Muscle of leg (tissue), 3 donors: ENCODE measurements at regions not wholly inside any gene's neighbourhood (a gene's known extent, or its start where the extent isn't known, plus 50 kb on each side); places are given as distances from the start of the nearest gene placed in this dataset.

Experiments used
- DNase-seq: peaks from one replicate; pipeline ENCODE4 v3.0.0; 2013
- H3K27ac ChIP-seq: one replicate; pipeline ENCODE4 v1.5.1; 2013; ENCODE audit warnings: mild to moderate bottlenecking, low read length, control low read depth
- H3K27me3 ChIP-seq: one replicate; pipeline ENCODE4 v1.6.1; 2013; ENCODE audit warnings: low read length; ENCODE audit not compliant: control insufficient read depth, insufficient read depth
- H3K36me3 ChIP-seq: one replicate; pipeline ENCODE4 v1.6.1; 2013; ENCODE audit warnings: low read length; ENCODE audit not compliant: control insufficient read depth, insufficient read depth
- H3K4me1 ChIP-seq: one replicate; pipeline ENCODE4 v1.6.1; 2013; ENCODE audit warnings: low read length; ENCODE audit not compliant: control insufficient read depth, insufficient read depth
- H3K4me3 ChIP-seq: one replicate; pipeline ENCODE4 v1.5.1; 2013; ENCODE audit warnings: low read length, control low read depth
- H3K9me3 ChIP-seq: replicated peaks from 2 replicates; pipeline ENCODE4 v1.6.1; 2013; ENCODE audit warnings: low read depth, low read length; ENCODE audit not compliant: control insufficient read depth
- WGBS: methylation state at CpG from one replicate; pipeline ENCODE4 v1.1.5; 2013; ENCODE audit warnings: missing lambda C conversion rate; ENCODE audit not compliant: insufficient coverage; 5-methylcytosine and 5-hydroxymethylcytosine counted together

DNA sequence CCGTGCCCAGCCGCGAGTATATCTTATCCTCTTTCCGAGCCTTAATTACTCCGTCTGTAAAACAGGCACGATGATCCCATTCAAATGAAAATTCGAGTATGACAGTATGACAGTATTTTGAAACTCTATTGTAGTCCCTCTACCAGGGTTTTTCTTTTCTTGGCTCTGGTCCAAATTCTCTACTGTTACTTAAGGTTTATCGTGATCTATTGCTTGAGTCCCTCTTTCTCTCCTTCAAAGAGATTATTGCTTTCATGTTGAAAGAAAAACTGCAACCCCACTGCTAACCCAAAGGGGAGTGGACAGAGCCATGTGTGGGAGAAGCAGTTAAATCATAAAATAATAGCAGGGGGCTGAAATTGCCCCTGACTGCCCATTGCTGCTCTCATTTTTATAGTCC, 1156.6 kb upstream of the AUTS2 start:
- Histone ChIP-seq H3K9me3 (no peaks in the 10 kb centered on the region), H3K27me3 (no peaks in the 10 kb centered on the region), H3K4me3 (no peak overlapping the region), H3K36me3 (no peaks in the 10 kb centered on the region), H3K27ac (no peak overlapping the region), H3K4me1 (no peaks in the 10 kb centered on the region)
- DNase-seq: no peak
- WGBS: 82% methylated on average over 6 of the region's 8 CpGs

GRCh38 chr7:68442931-68443631, 1155.2 kb upstream of the AUTS2 start:
- Histone ChIP-seq H3K27ac (no peak overlapping the region), H3K36me3 (no peaks in the 10 kb centered on the region), H3K9me3 (no peaks in the 10 kb centered on the region), H3K4me3 (no peak overlapping the region), H3K27me3 (no peaks in the 10 kb centered on the region), H3K4me1 (no peaks in the 10 kb centered on the region)
- 60% methylated on average over 3 of the region's 6 CpGs for WGBS
- no peak for DNase-seq

DNA sequence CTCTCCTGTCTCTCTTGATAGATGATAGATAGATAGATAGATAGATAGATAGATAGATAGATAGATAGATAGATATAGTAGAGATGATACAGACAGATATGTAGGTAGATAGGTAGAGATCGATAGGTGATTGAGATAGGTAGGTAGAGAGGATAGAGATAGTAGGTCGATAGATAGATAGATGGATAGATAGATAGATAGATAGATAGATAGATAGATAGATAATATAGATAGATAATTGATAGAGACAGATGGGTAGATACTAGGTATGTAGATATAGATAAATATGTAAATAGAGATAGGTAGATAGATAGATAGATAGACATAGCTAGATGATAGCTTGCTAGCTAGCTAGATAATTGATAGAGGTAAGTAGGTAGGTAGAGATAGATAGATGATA, 1154.2 kb upstream of the AUTS2 start:
- DNase-seq: no peak
- H3K4me1 ChIP-seq: no peaks in the 10 kb centered on the region
- no peaks in the 10 kb centered on the region for H3K27me3 ChIP-seq
- no peaks in the 10 kb centered on the region for H3K9me3 ChIP-seq
- H3K36me3 ChIP-seq: no peaks in the 10 kb centered on the region
- no peak overlapping the region for H3K27ac ChIP-seq
- 92% methylated on average over 2 of the region's 2 CpGs for WGBS
- H3K4me3 ChIP-seq: no peak overlapping the region

- Histone ChIP-seq H3K4me3 (no peak overlapping the region), H3K27me3 (no peaks in the 10 kb centered on the region), H3K36me3 (no peaks in the 10 kb centered on the region), H3K4me1 (no peaks in the 10 kb centered on the region), H3K9me3 (no peaks in the 10 kb centered on the region), H3K27ac (no peak overlapping the region)
- DNase-seq: no peak
- WGBS: no CpG with 5 or more reads among the region's 3 CpGs
These were observed 1153.3 kb upstream of the AUTS2 start for GRCh38 chr7:68444956-68445355.

DNA sequence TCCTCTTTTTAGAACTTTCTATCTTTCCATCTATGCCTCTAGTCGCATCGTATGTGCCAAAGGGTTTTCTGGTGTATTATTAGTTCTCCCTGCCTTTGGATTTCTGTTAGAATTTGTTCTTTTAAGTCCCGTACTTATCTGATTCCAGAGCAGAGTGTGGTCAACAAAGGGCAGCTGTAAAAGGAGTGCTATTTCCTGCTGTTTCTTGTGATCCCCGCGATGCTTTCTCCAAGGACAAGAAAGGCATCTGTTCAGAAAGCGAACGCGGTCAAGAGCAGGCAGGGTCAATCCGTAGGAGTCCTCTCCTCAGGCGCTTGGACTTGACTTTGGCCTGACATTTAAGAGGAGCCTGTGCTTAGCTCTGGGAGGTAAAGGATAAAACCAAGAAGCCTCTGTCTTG, 1152.1 kb upstream of the AUTS2 start:
- 22% methylated on average over 6 of the region's 10 CpGs for WGBS

DNA sequence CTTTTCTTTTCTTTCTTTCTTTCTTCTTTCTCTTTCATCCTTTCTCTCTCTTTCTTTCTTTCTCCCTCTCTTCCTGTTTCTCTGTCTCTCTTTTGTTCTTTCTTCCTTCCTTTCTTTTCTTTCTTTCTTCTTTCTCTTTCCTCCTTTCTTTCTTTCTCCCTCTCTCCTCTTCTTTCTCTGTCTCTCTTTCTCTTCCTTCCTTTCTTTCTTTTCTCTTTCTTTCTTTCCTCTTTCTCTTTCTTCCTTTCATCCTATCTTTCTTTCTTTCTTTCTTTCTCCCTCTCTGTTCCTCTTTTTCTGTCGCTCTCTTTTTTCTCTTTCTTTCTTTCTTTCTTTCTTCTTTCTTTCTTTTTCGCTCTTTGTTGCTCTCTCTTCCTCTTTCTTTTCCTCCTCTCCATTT, 1149.2 kb upstream of the AUTS2 start:
- Histone ChIP-seq H3K4me3 (no peak overlapping the region), H3K4me1 (no peaks in the 10 kb centered on the region), H3K36me3 (no peaks in the 10 kb centered on the region), H3K27ac (no peak overlapping the region), H3K27me3 (no peaks in the 10 kb centered on the region), H3K9me3 (no peaks in the 10 kb centered on the region)
- WGBS: 96% methylated on average over 2 of the region's 2 CpGs
- no peak for DNase-seq

More for the DNA sequence above, 1152.1 kb upstream of the AUTS2 start:
- H3K27ac ChIP-seq: no peak overlapping the region
- H3K36me3 ChIP-seq: no peaks in the 10 kb centered on the region
- no peaks in the 10 kb centered on the region for H3K9me3 ChIP-seq
- H3K4me3 ChIP-seq: no peak overlapping the region
- H3K27me3 ChIP-seq: no peaks in the 10 kb centered on the region
- no peak for DNase-seq
- no peaks in the 10 kb centered on the region for H3K4me1 ChIP-seq

- no peaks in the 10 kb centered on the region for H3K36me3 ChIP-seq
- H3K27ac ChIP-seq: no peak overlapping the region
- no peak overlapping the region for H3K4me3 ChIP-seq
- H3K4me1 ChIP-seq: no peaks in the 10 kb centered on the region
- WGBS: no CpG with 5 or more reads among the region's 5 CpGs
- peak; percentile 53 for DNase-seq
- H3K27me3 ChIP-seq: no peaks in the 10 kb centered on the region
- H3K9me3 ChIP-seq: no peaks in the 10 kb centered on the region
These were observed 1148.5 kb upstream of the AUTS2 start for GRCh38 chr7:68449816-68450215.

GRCh38 chr7:68454931-68455330, 1143.3 kb upstream of the AUTS2 start:
- H3K4me3 ChIP-seq: no peak overlapping the region
- peaks cover 2% of the 10 kb centered on the region for H3K9me3 ChIP-seq
- DNase-seq: no peak
- no peaks in the 10 kb centered on the region for H3K4me1 ChIP-seq
- no peak overlapping the region for H3K27ac ChIP-seq
- H3K27me3 ChIP-seq: no peaks in the 10 kb centered on the region
- WGBS: no CpG with 5 or more reads among the region's 5 CpGs
- H3K36me3 ChIP-seq: no peaks in the 10 kb centered on the region

GRCh38 chr7:68456469-68456868, 1141.8 kb upstream of the AUTS2 start:
- H3K9me3 ChIP-seq: peaks cover 2% of the 10 kb centered on the region
- H3K4me1 ChIP-seq: no peaks in the 10 kb centered on the region
- no peak for DNase-seq
- H3K4me3 ChIP-seq: no peak overlapping the region
- no peak overlapping the region for H3K27ac ChIP-seq
- H3K36me3 ChIP-seq: no peaks in the 10 kb centered on the region
- H3K27me3 ChIP-seq: no peaks in the 10 kb centered on the region

DNA sequence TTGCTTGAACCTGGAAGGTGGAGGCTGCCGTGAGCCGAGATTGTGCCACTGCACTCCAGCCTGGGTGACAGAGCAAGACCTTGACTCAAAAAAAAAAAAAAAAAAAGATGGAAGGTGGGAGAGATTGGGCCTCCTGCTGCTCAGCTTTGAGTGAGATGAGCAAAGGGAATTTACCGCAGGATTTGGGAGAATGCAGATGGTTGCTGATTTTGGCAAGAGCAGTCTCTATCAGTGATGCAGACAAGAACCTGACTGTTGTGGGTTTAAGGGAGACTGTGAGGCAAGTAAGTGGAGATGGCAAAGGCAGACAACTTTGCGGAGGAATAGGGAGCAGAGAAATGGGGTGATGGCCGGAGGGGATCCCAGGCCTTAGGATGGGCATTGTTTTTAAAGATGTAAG, 1140.8 kb upstream of the AUTS2 start:
- peaks cover 2% of the 10 kb centered on the region for H3K9me3 ChIP-seq
- 84% methylated on average over 5 of the region's 5 CpGs for WGBS
- H3K36me3 ChIP-seq: no peaks in the 10 kb centered on the region
- H3K27ac ChIP-seq: no peak overlapping the region
- H3K4me3 ChIP-seq: no peak overlapping the region
- no peaks in the 10 kb centered on the region for H3K4me1 ChIP-seq
- no peak for DNase-seq
- H3K27me3 ChIP-seq: no peaks in the 10 kb centered on the region
